ENCODE measurements at regions not wholly inside any gene's neighbourhood (a gene's known extent, or its start where the extent isn't known, plus 50 kb on each side); places are given as distances from the start of the nearest gene placed in this dataset.

- intact Hi-C loops (cut with DNase I), result no loop called here
- Histone ChIP-seq H3K27ac (no peak overlapping the region), H3K36me3 (no peaks in the 10 kb centered on the region), H3K27me3 (replicated peaks; ENCODE audit: insufficient read depth) (no peaks in the 10 kb centered on the region), H3K4me1 (replicated peaks) (no peaks in the 10 kb centered on the region), H3K9me3 (no peaks in the 10 kb centered on the region), H3K4me3 (no peak overlapping the region)
- 49% methylated on average over 4 of the region's 4 CpGs for WGBS
- DNase-seq (ENCODE audit: low spot score), result no peak
- TF ChIP-seq POLR2A (IDR thresholded peaks at IDR 0.05), result no peak
- no peak for TF ChIP-seq CTCF (IDR thresholded peaks at IDR 0.05)
Observed at GRCh38 chr2:57180042-57180567, 866.5 kb upstream of the VRK2 start.

GRCh38 chr2:57180678-57181077 lies 865.9 kb upstream of the VRK2 start:
- no peaks in the 10 kb centered on the region for H3K9me3 ChIP-seq
- intact Hi-C loops (cut with DNase I), result no loop called here
- no peak for TF ChIP-seq CTCF (IDR thresholded peaks at IDR 0.05)
- no peak for TF ChIP-seq POLR2AphosphoS5 (IDR thresholded peaks at IDR 0.05)
- TF ChIP-seq POLR2A (IDR thresholded peaks at IDR 0.05), result no peak

GRCh38 chr2:57181315-57182038 lies 865.1 kb upstream of the VRK2 start:
- Histone ChIP-seq H3K27ac (no peak overlapping the region), H3K4me1 (replicated peaks) (no peaks in the 10 kb centered on the region), H3K36me3 (no peaks in the 10 kb centered on the region), H3K9me3 (no peaks in the 10 kb centered on the region), H3K4me3 (no peak overlapping the region), H3K27me3 (replicated peaks; ENCODE audit: insufficient read depth) (no peaks in the 10 kb centered on the region)
- no peak for DNase-seq (ENCODE audit: low spot score)
- WGBS, result 57% methylated on average over 1 of the region's 1 CpG
- TF ChIP-seq POLR2A (IDR thresholded peaks at IDR 0.05) (no peak), CTCF (IDR thresholded peaks at IDR 0.05) (no peak), POLR2AphosphoS5 (IDR thresholded peaks at IDR 0.05) (no peak)
- intact Hi-C loops (cut with DNase I), result no loop called here

More at GRCh38 chr2:57180678-57181077, 865.9 kb upstream of the VRK2 start:
- no peak for DNase-seq (ENCODE audit: low spot score)
- H3K4me1 ChIP-seq (replicated peaks), result no peaks in the 10 kb centered on the region
- H3K27ac ChIP-seq, result no peak overlapping the region
- H3K36me3 ChIP-seq, result no peaks in the 10 kb centered on the region
- no peak overlapping the region for H3K4me3 ChIP-seq
- H3K27me3 ChIP-seq (replicated peaks; ENCODE audit: insufficient read depth), result no peaks in the 10 kb centered on the region

- Histone ChIP-seq H3K4me1 (replicated peaks) (no peaks in the 10 kb centered on the region), H3K36me3 (no peaks in the 10 kb centered on the region), H3K27ac (no peak overlapping the region), H3K27me3 (replicated peaks; ENCODE audit: insufficient read depth) (no peaks in the 10 kb centered on the region), H3K4me3 (no peak overlapping the region), H3K9me3 (no peaks in the 10 kb centered on the region)
- no peak for DNase-seq (ENCODE audit: low spot score)
- intact Hi-C loops (cut with DNase I), result no loop called here
- no peak for TF ChIP-seq POLR2AphosphoS5 (IDR thresholded peaks at IDR 0.05)
- TF ChIP-seq CTCF (IDR thresholded peaks at IDR 0.05), result no peak
- no peak for TF ChIP-seq POLR2A (IDR thresholded peaks at IDR 0.05)
Observed at GRCh38 chr2:57182916-57183315, 863.7 kb upstream of the VRK2 start.

- Histone ChIP-seq H3K27ac (no peak overlapping the region), H3K4me3 (no peak overlapping the region), H3K9me3 (no peaks in the 10 kb centered on the region), H3K36me3 (no peaks in the 10 kb centered on the region), H3K27me3 (replicated peaks; ENCODE audit: insufficient read depth) (no peaks in the 10 kb centered on the region), H3K4me1 (replicated peaks) (no peaks in the 10 kb centered on the region)
- intact Hi-C loops (cut with DNase I), result no loop called here
- no peak for DNase-seq (ENCODE audit: low spot score)
- no peak for TF ChIP-seq POLR2AphosphoS5 (IDR thresholded peaks at IDR 0.05)
- TF ChIP-seq POLR2A (IDR thresholded peaks at IDR 0.05), result no peak
- no peak for TF ChIP-seq CTCF (IDR thresholded peaks at IDR 0.05)
- 82% methylated on average over 3 of the region's 3 CpGs for WGBS
Observed at GRCh38 chr2:57185568-57185967, 861.0 kb upstream of the VRK2 start.
